GM18907 (cell line): ENCODE measurements at regions not wholly inside any gene's neighbourhood (a gene's known extent, or its start where the extent isn't known, plus 50 kb on each side); places are given as distances from the start of the nearest gene placed in this dataset.

Experiments
- ATAC-seq: cut with Tn5 transposase; IDR thresholded peaks from one replicate; pipeline ENCODE4 v1.9.1; 2021; ENCODE audit warnings: mild to moderate bottlenecking, moderate library complexity; ENCODE audit not compliant: unreplicated experiment

GRCh38 chr15:53462651-53463050, 296.8 kb downstream of the WDR72 start:
- no peak for ATAC-seq

DNA sequence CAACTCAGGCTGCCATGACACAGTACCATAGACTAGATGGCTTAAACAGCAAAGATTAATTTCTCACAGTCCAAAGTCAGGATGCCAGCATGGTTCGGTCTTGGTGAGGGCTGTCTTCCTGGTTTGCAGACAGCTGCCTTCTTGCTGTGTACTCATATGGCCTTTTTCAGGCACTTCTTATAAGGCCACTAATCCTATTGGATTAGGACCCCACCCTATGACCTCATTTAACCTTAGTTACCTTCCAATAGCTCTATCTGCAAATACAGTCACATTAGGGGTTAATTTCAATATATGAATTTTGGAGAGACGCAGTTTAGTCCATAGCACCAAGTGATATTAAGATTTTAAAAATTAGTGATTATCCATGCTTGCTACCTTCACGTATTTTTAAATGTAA, 297.8 kb downstream of the WDR72 start:
- no peak for ATAC-seq

DNA sequence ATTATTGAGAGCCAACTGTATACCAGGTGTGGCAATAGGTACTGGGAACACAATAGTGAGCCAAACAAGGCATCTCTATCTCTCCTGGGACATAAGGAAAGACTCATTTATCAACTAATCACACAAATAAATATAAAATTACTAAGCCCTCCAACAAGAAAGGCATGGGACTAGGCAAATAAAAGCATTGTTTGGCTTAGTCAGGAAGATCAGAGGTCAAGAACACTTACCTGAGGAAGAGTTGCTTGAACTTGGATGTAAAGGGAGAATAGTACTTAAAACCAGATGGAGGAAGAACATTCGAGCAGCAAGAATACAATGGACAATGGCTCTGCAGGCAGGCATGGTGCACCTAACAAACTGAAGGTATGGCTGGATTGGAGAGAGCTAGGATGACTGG, 300.7 kb downstream of the WDR72 start:
- ATAC-seq: no peak

GRCh38 chr15:53457479-53457878, 302.0 kb downstream of the WDR72 start:
- no peak for ATAC-seq

GRCh38 chr15:53454843-53455721, 304.4 kb downstream of the WDR72 start:
- no peak for ATAC-seq

- ATAC-seq: no peak
Observed at GRCh38 chr15:53454535-53454842, 305.0 kb downstream of the WDR72 start.

- ATAC-seq: no peak
Observed at GRCh38 chr15:53453253-53454105, 306.0 kb downstream of the WDR72 start.

DNA sequence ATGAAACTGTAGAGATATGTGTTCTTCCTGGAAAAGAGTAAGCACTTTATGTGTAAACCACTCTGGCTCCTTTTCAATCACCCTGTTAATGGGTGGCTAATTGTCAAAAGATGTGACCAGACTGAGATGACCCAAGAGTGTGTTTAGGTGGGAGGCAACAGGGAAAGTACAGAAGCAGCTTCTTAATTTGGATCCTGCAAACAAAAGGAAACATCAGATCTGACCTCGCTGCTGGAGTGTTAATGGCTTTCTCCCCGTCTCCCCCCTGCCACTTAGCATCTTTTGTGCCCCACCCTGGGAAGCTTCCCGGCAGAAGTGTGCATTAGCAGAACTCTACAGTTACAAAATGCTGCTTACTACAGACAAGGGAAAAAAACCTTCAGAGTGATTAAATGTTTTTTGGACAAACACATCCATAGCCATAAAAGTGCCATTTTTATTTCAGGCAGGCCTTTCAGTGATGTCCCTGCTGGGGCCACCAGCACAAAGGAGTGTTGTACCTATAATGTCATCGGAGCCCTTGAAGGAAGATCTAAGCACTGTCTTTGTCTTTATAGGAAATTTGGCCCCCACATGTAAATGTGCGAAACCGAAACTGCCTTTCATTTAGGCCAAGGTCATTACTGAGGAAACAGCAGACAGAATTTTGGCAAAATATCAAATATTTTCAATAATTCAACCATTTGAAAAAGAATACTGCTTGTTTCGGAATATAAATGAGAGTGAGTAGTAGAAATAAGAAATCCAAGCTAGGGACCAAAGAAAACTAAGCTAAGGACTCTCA, 311.0 kb downstream of the WDR72 start:
- no peak for ATAC-seq

DNA sequence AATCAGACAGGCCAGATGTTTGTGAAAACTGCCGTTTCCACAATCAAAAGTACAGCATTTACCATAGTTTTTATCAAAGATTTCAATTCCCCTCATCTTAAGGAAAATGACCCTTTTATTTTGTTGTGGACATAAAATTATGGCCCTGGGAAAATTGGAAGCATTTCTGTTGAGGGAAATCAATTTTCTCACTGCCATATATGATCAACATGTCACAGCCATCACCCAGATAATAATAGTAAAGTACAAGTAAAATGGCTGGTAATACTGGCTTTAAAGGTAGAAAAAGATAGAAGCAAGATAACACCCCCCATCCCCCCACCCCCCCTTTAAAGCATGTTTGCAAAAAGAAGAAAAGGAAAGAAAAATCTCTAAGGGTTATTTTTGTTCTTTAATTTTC, 311.7 kb downstream of the WDR72 start:
- no peak for ATAC-seq

DNA sequence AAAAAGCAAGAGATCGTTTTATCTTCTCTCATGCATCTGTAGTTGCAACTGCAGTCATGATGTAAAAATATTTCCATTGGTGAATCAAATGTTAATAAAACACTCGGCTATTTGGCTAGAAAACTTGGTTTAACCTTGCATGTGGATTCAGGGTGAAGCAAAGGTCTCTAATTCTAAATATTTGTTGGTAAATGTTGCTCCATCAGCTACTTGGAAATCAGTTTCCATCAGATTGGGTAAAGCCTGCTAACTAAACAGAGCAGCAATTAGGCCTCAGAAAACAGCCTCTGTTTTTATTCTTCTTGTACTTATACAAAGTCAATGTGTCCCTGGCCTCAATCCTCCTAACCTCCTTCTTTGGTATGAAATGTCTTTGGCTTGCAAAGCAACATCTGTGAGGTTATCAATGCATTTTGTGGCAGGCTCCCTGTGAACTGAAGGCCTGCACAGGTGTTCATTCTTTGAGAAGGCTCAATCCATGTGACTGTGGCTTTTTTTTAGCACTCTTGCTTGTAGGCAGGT, 312.3 kb downstream of the WDR72 start:
- no peak for ATAC-seq

- ATAC-seq: no peak
Observed at GRCh38 chr15:53446376-53446775, 313.1 kb downstream of the WDR72 start.

DNA sequence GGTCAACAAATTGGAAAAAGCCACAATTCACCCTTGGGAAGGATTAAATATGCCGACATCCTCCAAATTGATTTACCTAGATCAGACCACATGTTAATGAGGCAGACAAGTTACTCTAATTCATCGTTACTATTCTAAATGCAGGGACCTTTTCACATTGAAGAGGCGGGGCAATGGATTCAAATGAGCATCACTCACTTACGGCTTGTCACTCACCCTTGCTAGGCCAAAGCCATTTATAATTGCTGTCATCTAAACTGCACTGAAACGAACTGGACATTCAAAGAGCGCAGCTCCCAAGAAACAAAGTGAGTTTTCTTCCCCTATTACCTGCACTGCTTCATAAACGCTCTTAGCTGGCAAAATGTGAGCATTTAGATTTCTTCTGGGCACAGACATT, 313.9 kb downstream of the WDR72 start:
- no peak for ATAC-seq

- ATAC-seq: no peak
Observed at GRCh38 chr15:53437985-53438841, 321.2 kb downstream of the WDR72 start.

DNA sequence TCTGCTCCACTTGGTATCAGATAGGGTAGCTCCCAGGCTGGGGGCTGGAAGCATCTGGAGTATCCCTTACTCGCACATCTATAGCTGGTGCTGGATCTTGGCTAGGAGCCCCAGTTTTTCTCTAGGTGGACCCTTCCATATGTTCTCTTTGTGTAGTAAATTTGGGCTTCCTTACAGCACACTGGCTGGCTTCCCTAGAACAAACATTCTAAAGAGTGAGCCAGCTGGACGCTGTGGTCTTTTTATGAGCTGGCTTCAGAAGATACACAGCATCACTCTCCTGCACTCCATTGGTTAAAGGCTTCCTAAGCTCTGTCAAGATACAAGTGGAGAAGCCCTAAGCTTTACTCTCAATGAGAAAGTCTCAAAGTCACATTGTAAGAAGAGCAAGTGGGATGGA, 322.1 kb downstream of the WDR72 start:
- no peak for ATAC-seq

DNA sequence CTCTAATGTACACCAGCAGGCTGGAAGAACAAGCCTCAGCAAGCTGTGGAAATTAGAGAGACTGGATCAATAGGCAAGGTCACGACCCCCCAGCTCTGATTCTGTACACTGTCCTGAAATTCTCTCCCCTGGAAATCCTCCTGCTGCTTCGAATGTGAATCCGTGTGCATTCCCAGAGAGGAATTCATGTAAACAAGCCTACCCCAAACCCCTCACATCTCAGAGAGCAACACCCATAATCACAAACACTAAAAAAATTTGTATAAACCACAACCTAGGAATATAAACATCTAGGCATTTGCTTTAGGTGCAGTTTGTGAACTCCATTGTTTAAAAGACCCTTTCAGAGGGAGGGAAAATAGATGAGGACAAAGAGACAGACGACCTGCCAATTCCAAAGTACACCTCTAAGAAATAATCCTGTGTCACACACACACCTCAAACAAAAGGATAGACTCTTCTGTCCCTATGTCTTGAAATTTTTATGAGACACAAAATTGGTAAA, 325.2 kb downstream of the WDR72 start:
- ATAC-seq: no peak

GRCh38 chr15:53416219-53416940, 343.1 kb downstream of the WDR72 start:
- no peak for ATAC-seq

GRCh38 chr15:53414167-53414566, 345.3 kb downstream of the WDR72 start:
- no peak for ATAC-seq

- ATAC-seq: no peak
Observed at GRCh38 chr15:53412542-53412941, 346.9 kb downstream of the WDR72 start.

DNA sequence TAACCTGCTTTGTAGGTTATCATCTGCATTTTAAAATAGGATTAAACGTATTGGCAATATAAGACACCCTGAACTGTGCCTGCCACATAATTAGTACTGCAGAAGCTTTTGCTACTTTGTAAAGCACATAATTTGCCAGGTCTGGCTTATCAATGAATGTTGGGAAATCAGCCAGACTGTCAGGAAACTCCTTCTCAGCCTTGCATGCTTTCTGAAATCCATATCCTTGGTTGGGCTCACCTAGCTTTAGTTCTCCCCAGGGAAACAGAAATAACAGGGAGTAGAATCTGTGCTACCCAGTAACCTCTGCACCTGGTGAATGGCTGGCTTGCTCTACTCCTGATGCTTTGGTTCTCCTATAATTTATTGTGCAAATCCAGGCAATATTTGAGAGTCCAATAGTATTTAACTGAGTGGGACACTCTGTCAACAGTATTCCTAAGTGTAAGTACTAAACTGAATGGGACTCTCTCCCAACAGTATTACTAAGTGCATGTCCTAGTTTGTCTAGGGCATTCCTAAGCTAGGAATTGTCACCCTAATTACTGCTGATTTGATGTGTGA, 354.5 kb downstream of the WDR72 start:
- no peak for ATAC-seq
